Astrocyte of the cerebellum (primary cell): ENCODE measurements at regions not wholly inside any gene's neighbourhood (a gene's known extent, or its start where the extent isn't known, plus 50 kb on each side); places are given as distances from the start of the nearest gene placed in this dataset.

Experiments used
- DNase-seq: peaks from one replicate; pipeline ENCODE4 v3.0.0-alpha.2; 2011; ENCODE audit warnings: low read depth
- H3K4me3 ChIP-seq: 2 replicates; pipeline ENCODE4 v1.5.1; 2011; ENCODE audit warnings: mild to moderate bottlenecking, low read depth, low read length, moderate library complexity
- CTCF ChIP-seq: IDR thresholded peaks from 2 replicates; pipeline ENCODE4 v1.5.1; 2012; ENCODE audit warnings: low read length, low read depth, moderate library complexity, mild to moderate bottlenecking; ENCODE audit errors: missing control alignments
- in situ Hi-C: cut with HindIII; loops from 2 replicates; pipeline ENCODE4 v1.10.0; 2017; ENCODE audit warnings: low sequenced_read_pairs

DNA sequence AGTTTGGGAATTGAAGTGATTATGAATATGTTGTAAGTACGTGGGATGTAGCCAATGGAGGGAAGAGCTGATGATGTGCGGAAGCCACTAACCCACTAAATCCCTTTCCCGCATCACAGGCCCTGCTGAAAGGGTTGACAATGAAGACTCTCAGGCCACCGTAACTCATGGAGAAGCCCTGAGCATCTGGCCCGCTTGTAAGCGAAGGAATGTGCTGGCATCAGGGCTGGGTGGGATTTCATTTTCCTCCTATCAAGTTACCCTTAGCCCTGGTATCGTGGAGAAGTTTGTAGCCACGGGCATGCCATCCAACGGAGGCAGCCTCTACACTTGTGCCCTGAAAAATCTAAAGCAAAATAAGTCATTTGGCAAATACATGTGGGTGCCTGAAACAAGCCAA is 355.0 kb downstream of the CDH26 start:
- in situ Hi-C loops: no loop called here
- no peak for TF ChIP-seq CTCF
- DNase-seq: no peak

GRCh38 chr20:60313614-60314013 is 355.4 kb downstream of the CDH26 start:
- no peak for TF ChIP-seq CTCF
- in situ Hi-C loops: no loop called here
- no peak for DNase-seq
- no peak overlapping the region for H3K4me3 ChIP-seq

More for the DNA sequence above, 355.0 kb downstream of the CDH26 start:
- no peak overlapping the region for H3K4me3 ChIP-seq

GRCh38 chr20:60314727-60315126 is 356.5 kb downstream of the CDH26 start:
- DNase-seq: no peak
- H3K4me3 ChIP-seq: no peak overlapping the region
- in situ Hi-C loops: no loop called here
- TF ChIP-seq CTCF: no peak

DNA sequence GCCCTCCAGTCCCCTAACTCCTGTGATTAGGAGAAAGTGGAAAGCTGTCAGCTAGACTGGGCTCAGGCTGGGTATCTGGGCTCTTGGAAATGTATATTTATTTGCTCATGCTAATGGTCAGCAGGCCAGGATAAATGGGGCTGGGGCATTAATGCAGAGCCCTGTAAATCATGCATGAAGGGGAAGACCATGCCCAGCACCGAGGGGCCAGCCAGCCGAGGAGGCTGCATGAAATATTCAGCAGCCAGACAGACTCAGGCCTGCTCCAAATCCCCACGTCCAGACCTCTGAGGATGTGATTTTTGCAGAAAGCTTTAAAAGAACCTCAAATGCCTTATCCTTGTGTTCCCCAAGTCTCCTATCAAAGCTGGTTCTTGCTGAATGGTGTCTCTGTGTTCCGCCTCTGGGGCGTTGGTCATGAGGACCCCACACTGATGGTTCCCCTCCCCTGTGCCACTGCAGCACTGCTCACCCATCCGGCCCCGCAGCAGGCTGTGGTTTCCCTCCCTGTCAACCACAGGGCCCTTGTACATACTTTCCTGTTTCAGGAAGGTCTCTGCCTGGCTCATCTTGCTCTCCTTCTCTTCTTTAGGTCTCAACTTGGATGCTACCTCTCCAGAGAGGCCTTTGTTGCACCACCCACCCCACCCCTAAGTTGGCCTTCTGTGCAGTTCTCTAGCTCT is 358.4 kb downstream of the CDH26 start:
- in situ Hi-C loops: no loop called here
- H3K4me3 ChIP-seq: no peak overlapping the region
- no peak for TF ChIP-seq CTCF
- DNase-seq: no peak

GRCh38 chr20:60317401-60317800 is 359.2 kb downstream of the CDH26 start:
- no peak for DNase-seq
- no peak for TF ChIP-seq CTCF
- no peak overlapping the region for H3K4me3 ChIP-seq
- in situ Hi-C loops: no loop called here

DNA sequence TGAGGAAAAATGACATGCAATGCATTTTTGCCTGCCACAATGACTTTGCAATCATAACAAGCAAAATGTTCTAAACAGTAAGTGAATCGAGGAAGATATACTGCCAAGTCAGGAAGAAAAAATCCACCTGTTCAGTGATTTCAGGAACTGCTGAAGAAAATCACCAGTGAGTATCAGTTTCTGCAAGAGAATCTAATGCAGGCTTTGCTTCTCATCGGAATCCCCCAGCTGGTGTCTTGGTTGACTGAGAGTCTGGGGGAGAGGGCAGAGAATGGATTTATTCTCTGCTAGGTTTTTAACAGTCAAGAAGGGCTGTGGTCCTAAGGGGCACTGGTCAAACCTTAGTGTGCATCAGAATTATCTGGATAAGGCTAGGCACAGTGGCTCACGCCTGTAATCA is 363.4 kb downstream of the CDH26 start:
- DNase-seq: no peak
- TF ChIP-seq CTCF: no peak
- H3K4me3 ChIP-seq: no peak overlapping the region
- in situ Hi-C loops: no loop called here

DNA sequence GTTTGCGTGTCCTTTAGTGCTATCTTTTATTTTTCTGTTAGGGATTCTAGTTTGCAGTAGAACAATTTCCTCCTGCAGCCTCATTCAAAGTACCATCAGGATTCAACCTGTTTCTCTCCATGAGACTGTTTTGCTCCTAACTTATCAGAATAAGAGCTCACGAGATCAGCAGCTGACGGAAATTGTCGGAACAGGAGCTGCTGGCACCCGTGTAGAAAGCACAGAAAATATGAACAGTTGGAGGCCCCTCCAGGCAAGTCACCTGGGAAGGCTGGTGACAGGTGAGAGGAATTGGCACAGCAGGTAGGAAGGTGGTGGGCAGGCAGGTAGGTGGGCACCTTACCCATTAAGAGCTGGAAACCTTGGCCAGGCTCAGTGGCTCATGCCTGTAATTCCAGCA is 368.6 kb downstream of the CDH26 start:
- TF ChIP-seq CTCF: no peak
- no peak for DNase-seq
- in situ Hi-C loops: no loop called here
- no peak overlapping the region for H3K4me3 ChIP-seq
